Left ventricle myocardium inferior (tissue), 1 donor: ENCODE measurements at regions not wholly inside any gene's neighbourhood (a gene's known extent, or its start where the extent isn't known, plus 50 kb on each side); places are given as distances from the start of the nearest gene placed in this dataset.

Experiments
- DNase-seq: peaks from one replicate; pipeline ENCODE4 v3.0.0-alpha.2; 2020
- H3K27ac ChIP-seq: fragments of 200-600 bp; replicated peaks from 2 replicates; pipeline ENCODE4 v1.8.0; 2021
- H3K27me3 ChIP-seq: fragments of 200-600 bp; 2 replicates; pipeline ENCODE4 v1.8.0; 2021; ENCODE audit warnings: low read depth
- H3K36me3 ChIP-seq: fragments of 200-600 bp; 2 replicates; pipeline ENCODE4 v1.8.0; 2021
- H3K4me1 ChIP-seq: fragments of 200-600 bp; 2 replicates; pipeline ENCODE4 v1.8.0; 2021
- H3K4me3 ChIP-seq: fragments of 200-600 bp; 2 replicates; pipeline ENCODE4 v1.8.0; 2021; ENCODE audit warnings: mild to moderate bottlenecking, moderate library complexity
- H3K9me3 ChIP-seq: fragments of 200-600 bp; replicated peaks from 2 replicates; pipeline ENCODE4 v1.8.0; 2021
- CTCF ChIP-seq: fragments of 200-600 bp; IDR thresholded peaks from 2 replicates; pipeline ENCODE4 v1.8.0; 2021; ENCODE audit warnings: antibody characterized with exemption, mild to moderate bottlenecking, borderline replicate concordance
- intact Hi-C: fragments of 100-400 bp; cut with micrococcal nuclease; formaldehyde crosslinking; loops from one replicate; pipeline ENCODE4 v1.11.0; 2022
- donor health status: DM: no; HTN: yes; CAD: no; lungs with severe emphysema.

- H3K4me3 ChIP-seq = no peak overlapping the region
- H3K4me1 ChIP-seq = no peaks in the 10 kb centered on the region
- H3K27me3 ChIP-seq = no peaks in the 10 kb centered on the region
- no peak for TF ChIP-seq CTCF
- H3K9me3 ChIP-seq = no peaks in the 10 kb centered on the region
- intact Hi-C loops = no loop called here
- H3K27ac ChIP-seq = no peak overlapping the region
- DNase-seq = no peak
- no peaks in the 10 kb centered on the region for H3K36me3 ChIP-seq
These were observed 715.0 kb upstream of the CELF2 start for GRCh38 chr10:10302689-10303088.

GRCh38 chr10:10307036-10307435, 710.6 kb upstream of the CELF2 start:
- H3K9me3 ChIP-seq = no peaks in the 10 kb centered on the region
- no peaks in the 10 kb centered on the region for H3K27me3 ChIP-seq
- H3K36me3 ChIP-seq = no peaks in the 10 kb centered on the region
- intact Hi-C loops = no loop called here
- no peak overlapping the region for H3K27ac ChIP-seq
- DNase-seq = no peak
- TF ChIP-seq CTCF = no peak
- H3K4me1 ChIP-seq = no peaks in the 10 kb centered on the region
- H3K4me3 ChIP-seq = no peak overlapping the region

DNA sequence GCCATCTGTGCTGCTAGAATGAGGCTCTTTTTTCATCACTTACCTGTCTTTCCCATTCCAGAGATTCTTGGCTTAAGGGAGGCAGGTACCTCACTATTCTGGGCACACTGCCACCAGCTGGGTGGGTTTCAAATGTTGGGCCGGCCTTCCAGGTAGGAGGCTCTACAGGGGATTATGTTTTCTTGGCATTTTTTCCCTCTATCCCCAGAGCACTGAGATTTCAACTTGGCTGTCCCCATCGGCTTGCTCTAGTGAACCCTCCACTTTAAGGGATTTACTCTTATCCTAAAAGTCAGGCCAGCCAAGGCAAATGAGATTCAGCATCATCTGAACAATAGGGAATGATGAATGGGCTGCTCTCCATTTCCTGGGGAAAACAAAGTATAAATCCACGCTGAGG, 710.1 kb upstream of the CELF2 start:
- intact Hi-C loops = no loop called here
- TF ChIP-seq CTCF = no peak
- no peaks in the 10 kb centered on the region for H3K9me3 ChIP-seq

DNA sequence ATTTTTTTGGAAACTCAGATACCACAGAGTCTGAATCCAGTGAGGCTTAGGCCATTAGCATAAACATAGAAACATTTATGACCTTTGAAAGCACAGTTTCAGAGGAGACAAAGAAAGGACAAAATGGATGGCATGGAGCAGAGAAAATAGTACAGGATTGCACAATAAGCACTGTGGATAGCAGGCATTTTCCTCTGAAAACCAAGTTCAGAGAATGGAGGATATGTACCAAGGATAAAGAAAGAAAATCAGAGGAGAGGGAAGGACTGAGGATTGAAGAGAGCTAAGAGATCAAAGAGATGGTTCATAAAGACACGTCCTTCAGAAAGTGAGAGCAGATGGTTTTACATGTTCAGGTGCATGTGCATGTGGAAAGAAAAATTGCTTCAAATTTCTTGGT, 707.2 kb upstream of the CELF2 start:
- intact Hi-C loops = no loop called here
- no peaks in the 10 kb centered on the region for H3K9me3 ChIP-seq
- no peak overlapping the region for H3K27ac ChIP-seq
- no peaks in the 10 kb centered on the region for H3K36me3 ChIP-seq
- TF ChIP-seq CTCF = no peak
- DNase-seq = no peak
- no peaks in the 10 kb centered on the region for H3K4me1 ChIP-seq
- H3K27me3 ChIP-seq = no peaks in the 10 kb centered on the region
- H3K4me3 ChIP-seq = no peak overlapping the region

More for the DNA sequence above, 710.1 kb upstream of the CELF2 start:
- no peak overlapping the region for H3K27ac ChIP-seq
- H3K4me3 ChIP-seq = no peak overlapping the region
- H3K27me3 ChIP-seq = no peaks in the 10 kb centered on the region
- H3K4me1 ChIP-seq = no peaks in the 10 kb centered on the region
- H3K36me3 ChIP-seq = no peaks in the 10 kb centered on the region
- DNase-seq = no peak

- Histone ChIP-seq H3K27me3 (no peaks in the 10 kb centered on the region), H3K4me3 (no peak overlapping the region), H3K9me3 (no peaks in the 10 kb centered on the region), H3K27ac (no peak overlapping the region), H3K4me1 (no peaks in the 10 kb centered on the region), H3K36me3 (no peaks in the 10 kb centered on the region)
- intact Hi-C loops = no loop called here
- no peak for DNase-seq
- no peak for TF ChIP-seq CTCF
These were observed 705.7 kb upstream of the CELF2 start for GRCh38 chr10:10311966-10312365.
